ENCODE measurements at regions not wholly inside any gene's neighbourhood (a gene's known extent, or its start where the extent isn't known, plus 50 kb on each side); places are given as distances from the start of the nearest gene placed in this dataset.

DNA sequence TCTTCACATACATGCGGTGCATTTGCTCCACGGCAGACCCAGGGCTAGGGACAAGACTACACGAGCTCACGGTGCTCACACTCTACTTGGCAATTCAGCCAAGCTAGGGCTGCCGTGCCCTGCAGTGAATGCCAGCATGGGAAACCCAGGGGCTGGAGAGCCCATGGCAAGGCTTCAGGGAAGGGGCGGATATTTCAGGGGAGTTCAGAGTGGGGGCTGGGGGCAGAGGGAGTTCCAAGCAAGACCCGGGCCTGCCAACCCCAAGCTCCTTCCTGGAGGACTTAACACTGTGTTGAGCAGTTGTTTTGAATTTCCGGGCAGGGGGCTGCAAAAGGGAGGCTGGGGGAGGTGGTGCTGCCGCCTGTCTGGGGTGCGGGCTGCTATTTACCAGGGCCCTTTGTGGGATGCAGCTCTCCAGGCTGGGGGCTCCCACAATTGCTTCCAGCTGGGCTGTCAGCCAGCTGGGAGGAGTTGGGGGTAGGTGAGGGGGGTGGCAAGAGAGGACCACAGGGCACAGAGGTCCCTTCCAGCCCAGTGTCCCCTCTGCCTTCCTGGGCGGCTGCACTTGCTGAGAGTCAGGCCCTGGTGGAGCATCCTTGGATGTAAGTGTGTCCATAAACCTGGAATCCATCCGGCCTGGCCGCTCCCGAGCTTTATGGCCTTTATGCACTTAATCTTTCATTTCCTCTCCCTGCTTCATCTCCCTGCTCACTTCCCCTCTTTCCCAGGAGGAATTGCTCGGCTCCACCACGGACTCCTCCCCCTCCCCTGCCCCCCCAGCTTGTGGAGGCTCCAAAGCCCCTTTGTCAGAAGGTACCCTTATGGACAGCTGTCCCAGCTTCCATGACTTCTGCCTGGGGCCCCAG is 55.8 kb upstream of the SSBP3 start:
- TF ChIP-seq, protein P1, sequence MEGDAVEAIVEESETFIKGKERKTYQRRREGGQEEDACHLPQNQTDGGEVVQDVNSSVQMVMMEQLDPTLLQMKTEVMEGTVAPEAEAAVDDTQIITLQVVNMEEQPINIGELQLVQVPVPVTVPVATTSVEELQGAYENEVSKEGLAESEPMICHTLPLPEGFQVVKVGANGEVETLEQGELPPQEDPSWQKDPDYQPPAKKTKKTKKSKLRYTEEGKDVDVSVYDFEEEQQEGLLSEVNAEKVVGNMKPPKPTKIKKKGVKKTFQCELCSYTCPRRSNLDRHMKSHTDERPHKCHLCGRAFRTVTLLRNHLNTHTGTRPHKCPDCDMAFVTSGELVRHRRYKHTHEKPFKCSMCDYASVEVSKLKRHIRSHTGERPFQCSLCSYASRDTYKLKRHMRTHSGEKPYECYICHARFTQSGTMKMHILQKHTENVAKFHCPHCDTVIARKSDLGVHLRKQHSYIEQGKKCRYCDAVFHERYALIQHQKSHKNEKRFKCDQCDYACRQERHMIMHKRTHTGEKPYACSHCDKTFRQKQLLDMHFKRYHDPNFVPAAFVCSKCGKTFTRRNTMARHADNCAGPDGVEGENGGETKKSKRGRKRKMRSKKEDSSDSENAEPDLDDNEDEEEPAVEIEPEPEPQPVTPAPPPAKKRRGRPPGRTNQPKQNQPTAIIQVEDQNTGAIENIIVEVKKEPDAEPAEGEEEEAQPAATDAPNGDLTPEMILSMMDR (conservative IDR thresholded peaks at IDR 0.05; ENCODE audit: low read depth, low read length) = no peak
- TF ChIP-seq EZH2 (IDR thresholded peaks at IDR 0.05; ENCODE audit: low read length, unreplicated experiment) (no peak), EZH2phosphoT487 (IDR thresholded peaks at IDR 0.05; ENCODE audit: borderline replicate concordance, low read length) (no peak)

Data from PC-3 (cell line).